GM21381 (cell line): ENCODE measurements at regions not wholly inside any gene's neighbourhood (a gene's known extent, or its start where the extent isn't known, plus 50 kb on each side); places are given as distances from the start of the nearest gene placed in this dataset.

Experiments used
- ATAC-seq: cut with Tn5 transposase; IDR thresholded peaks from one replicate; pipeline ENCODE4 v1.9.1; 2021; ENCODE audit warnings: mild to moderate bottlenecking, moderate library complexity; ENCODE audit not compliant: unreplicated experiment

- no peak for ATAC-seq
Measured at GRCh38 chr2:58527647-58528046, 286.5 kb upstream of the FANCL start.

GRCh38 chr2:58521803-58522554 is 280.9 kb upstream of the FANCL start:
- no peak for ATAC-seq

- no peak for ATAC-seq
Measured at GRCh38 chr2:58520903-58521302, 279.8 kb upstream of the FANCL start.

- no peak for ATAC-seq
Measured at GRCh38 chr2:58517881-58518280, 276.8 kb upstream of the FANCL start.

GRCh38 chr2:58516695-58517094 is 275.6 kb upstream of the FANCL start:
- no peak for ATAC-seq

- ATAC-seq: no peak
Measured at GRCh38 chr2:58515827-58516573, 274.9 kb upstream of the FANCL start.

GRCh38 chr2:58514252-58514651 is 273.1 kb upstream of the FANCL start:
- ATAC-seq: peak; percentile 77

- ATAC-seq: no peak
Measured at GRCh38 chr2:58512878-58513277, 271.8 kb upstream of the FANCL start.

- ATAC-seq: no peak
Measured at GRCh38 chr2:58508006-58508405, 266.9 kb upstream of the FANCL start.

- ATAC-seq: no peak
Measured at GRCh38 chr2:58503918-58504317, 262.8 kb upstream of the FANCL start.

- no peak for ATAC-seq
Measured at GRCh38 chr2:58502931-58503330, 261.8 kb upstream of the FANCL start.

GRCh38 chr2:58501371-58502160 is 260.4 kb upstream of the FANCL start:
- no peak for ATAC-seq

GRCh38 chr2:58497168-58497567 is 256.0 kb upstream of the FANCL start:
- ATAC-seq: no peak

- ATAC-seq: no peak
Measured at GRCh38 chr2:58495806-58496205, 254.7 kb upstream of the FANCL start.

- ATAC-seq: no peak
Measured at GRCh38 chr2:58494071-58494501, 253.0 kb upstream of the FANCL start.

- no peak for ATAC-seq
Measured at GRCh38 chr2:58484629-58485028, 243.5 kb upstream of the FANCL start.

- ATAC-seq: no peak
Measured at GRCh38 chr2:58484221-58484620, 243.1 kb upstream of the FANCL start.

- ATAC-seq: no peak
Measured at GRCh38 chr2:58483307-58483706, 242.2 kb upstream of the FANCL start.

- ATAC-seq: no peak
Measured at GRCh38 chr2:58481670-58482069, 240.5 kb upstream of the FANCL start.

GRCh38 chr2:58480141-58480540 is 239.0 kb upstream of the FANCL start:
- ATAC-seq: no peak

GRCh38 chr2:58479535-58480140 is 238.5 kb upstream of the FANCL start:
- ATAC-seq: no peak
